Fibroblast of mammary gland (primary cell): ENCODE measurements at regions not wholly inside any gene's neighbourhood (a gene's known extent, or its start where the extent isn't known, plus 50 kb on each side); places are given as distances from the start of the nearest gene placed in this dataset.

Experiments
- DNase-seq: peaks from one replicate; pipeline ENCODE4 v3.0.0-alpha.2; 2010; ENCODE audit warnings: low read depth
- H3K4me3 ChIP-seq: 2 replicates; pipeline ENCODE4 v1.5.1; 2011; ENCODE audit warnings: low read depth, mild to moderate bottlenecking, low read length, moderate library complexity; ENCODE audit not compliant: control insufficient read depth
- TF ChIP-seq, protein P1 (sequence below): conservative IDR thresholded peaks from 2 replicates; pipeline ENCODE4 v1.5.1; 2011; ENCODE audit warnings: low read depth, low read length, inconsistent platforms; ENCODE audit not compliant: control insufficient read depth, insufficient read depth

DNA sequence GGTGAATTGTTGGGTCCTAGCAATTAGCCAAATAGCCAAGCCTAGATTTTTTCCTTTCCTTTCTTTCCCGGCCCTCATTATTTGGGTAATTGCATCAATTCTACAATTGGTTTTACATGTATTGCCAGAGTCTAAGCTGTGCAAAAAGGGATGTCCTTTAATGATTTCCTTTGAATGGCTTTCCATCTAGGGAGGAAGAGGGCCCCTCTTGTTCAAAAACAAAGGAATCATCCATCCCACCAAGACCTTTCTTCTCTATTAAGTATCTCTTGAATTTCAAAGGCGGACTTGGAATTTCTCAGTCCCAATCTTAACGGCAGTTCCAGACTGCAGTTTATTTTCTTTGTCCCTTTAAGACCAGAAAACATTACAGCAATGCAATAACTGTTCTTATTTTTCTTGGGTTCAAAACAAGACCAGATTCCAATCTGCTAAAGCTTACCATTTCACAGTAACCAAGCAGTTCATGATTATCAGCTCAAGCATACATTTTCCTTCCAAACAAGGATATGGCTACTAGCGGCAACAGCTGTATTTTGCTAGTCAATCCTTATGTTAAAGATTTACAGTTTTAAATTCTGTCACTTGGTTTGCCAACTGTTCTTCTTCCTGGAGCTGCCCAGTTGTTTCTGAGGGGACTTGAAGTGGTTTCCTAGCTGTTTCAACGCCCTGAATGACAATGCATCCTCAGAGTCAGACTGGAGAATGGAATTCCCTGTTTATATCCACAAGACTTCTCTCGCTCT, 91.4 kb upstream of the LRIG1 start:
- H3K4me3 ChIP-seq: no peak overlapping the region
- TF ChIP-seq, protein P1, sequence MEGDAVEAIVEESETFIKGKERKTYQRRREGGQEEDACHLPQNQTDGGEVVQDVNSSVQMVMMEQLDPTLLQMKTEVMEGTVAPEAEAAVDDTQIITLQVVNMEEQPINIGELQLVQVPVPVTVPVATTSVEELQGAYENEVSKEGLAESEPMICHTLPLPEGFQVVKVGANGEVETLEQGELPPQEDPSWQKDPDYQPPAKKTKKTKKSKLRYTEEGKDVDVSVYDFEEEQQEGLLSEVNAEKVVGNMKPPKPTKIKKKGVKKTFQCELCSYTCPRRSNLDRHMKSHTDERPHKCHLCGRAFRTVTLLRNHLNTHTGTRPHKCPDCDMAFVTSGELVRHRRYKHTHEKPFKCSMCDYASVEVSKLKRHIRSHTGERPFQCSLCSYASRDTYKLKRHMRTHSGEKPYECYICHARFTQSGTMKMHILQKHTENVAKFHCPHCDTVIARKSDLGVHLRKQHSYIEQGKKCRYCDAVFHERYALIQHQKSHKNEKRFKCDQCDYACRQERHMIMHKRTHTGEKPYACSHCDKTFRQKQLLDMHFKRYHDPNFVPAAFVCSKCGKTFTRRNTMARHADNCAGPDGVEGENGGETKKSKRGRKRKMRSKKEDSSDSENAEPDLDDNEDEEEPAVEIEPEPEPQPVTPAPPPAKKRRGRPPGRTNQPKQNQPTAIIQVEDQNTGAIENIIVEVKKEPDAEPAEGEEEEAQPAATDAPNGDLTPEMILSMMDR: no peak
- DNase-seq: no peak

- TF ChIP-seq, protein P1: no peak
- no peak overlapping the region for H3K4me3 ChIP-seq
- DNase-seq: peak; percentile 20
Measured at GRCh38 chr3:66592927-66593625, 92.3 kb upstream of the LRIG1 start.

- DNase-seq: peak; percentile 86
- no peak overlapping the region for H3K4me3 ChIP-seq
- TF ChIP-seq, protein P1: no peak
Measured at GRCh38 chr3:66593978-66594377, 93.2 kb upstream of the LRIG1 start.

- no peak overlapping the region for H3K4me3 ChIP-seq
- TF ChIP-seq, protein P1: no peak
Measured at GRCh38 chr3:66597308-66597863, 96.6 kb upstream of the LRIG1 start.

DNA sequence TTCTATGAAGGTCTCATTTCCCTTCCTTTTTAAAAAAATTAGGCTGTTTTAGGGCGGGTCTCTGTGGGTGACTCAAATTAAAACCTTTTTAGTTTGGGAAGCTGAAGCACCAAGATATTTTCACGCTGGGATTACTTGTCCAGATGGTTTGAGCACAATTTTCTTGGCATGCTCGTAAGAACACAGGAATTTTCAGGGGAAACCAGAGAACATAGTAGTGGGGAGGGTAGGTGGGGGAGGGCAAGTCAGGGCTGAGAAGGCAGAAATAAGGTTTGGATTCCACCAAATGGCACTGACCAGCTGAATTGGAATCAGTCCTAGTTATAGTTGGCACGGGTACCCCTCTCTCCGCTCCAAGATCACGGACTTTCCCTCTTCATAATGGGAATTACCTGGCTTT, 97.3 kb upstream of the LRIG1 start:
- TF ChIP-seq, protein P1: no peak
- H3K4me3 ChIP-seq: no peak overlapping the region
- peak; percentile 46 for DNase-seq

More at GRCh38 chr3:66597308-66597863, 96.6 kb upstream of the LRIG1 start:
- no peak for DNase-seq

DNA sequence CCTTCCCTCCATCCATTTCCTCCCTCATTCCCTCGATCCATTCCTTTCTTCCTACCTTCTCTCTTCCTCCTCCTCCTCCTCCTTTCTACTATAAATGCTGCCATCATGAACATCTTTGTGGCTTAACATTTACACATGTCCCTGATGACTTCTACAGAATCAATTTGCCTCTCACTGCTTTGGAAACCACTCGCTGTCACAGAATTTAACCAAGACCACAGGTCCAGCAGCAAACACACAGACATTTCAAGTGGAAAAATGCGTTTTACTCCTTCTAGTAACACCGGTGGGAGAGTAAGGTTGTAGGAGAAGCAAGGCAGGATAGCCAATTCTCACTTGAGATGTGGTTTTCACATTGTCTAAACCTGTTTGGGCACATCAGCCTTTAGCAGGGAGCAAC, 101.4 kb upstream of the LRIG1 start:
- no peak for DNase-seq

More for the DNA sequence above, 101.4 kb upstream of the LRIG1 start:
- TF ChIP-seq, protein P1: no peak
- no peak overlapping the region for H3K4me3 ChIP-seq
